Mesothelial cell of epicardium (in vitro differentiated cells): ENCODE measurements at regions not wholly inside any gene's neighbourhood (a gene's known extent, or its start where the extent isn't known, plus 50 kb on each side); places are given as distances from the start of the nearest gene placed in this dataset.

Experiments
- DNase-seq, 2 experiments: peaks; one replicate each; pipeline ENCODE4 v3.0.0; 2021; ENCODE audit warnings: low spot score in 2 of 2; ENCODE audit not compliant: unreplicated experiment in 2 of 2
- H3K27ac Mint-ChIP-seq: 2 replicates; pipeline ENCODE4 v1.8.0; 2021; ENCODE audit warnings: mixed read lengths
- H3K27me3 Mint-ChIP-seq: 2 replicates; pipeline ENCODE4 v1.8.0; 2021; ENCODE audit warnings: low read depth, mixed read lengths
- H3K36me3 Mint-ChIP-seq: 2 replicates; pipeline ENCODE4 v1.8.0; 2021; ENCODE audit warnings: mixed read lengths
- H3K4me1 Mint-ChIP-seq: 2 replicates; pipeline ENCODE4 v1.8.0; 2021; ENCODE audit warnings: mixed read lengths
- H3K4me3 Mint-ChIP-seq: 2 replicates; pipeline ENCODE4 v1.8.0; 2021; ENCODE audit warnings: mild to moderate bottlenecking, moderate library complexity, mixed read lengths
- H3K9me3 Mint-ChIP-seq: 2 replicates; pipeline ENCODE4 v1.8.0; 2021; ENCODE audit warnings: mixed read lengths
- CTCF ChIP-seq: fragments of 200-600 bp; sonication (generic); IDR thresholded peaks from one replicate; pipeline ENCODE4 v1.5.0; 2021; ENCODE audit warnings: antibody characterized with exemption; ENCODE audit not compliant: unreplicated experiment

GRCh38 chr22:49053578-49053977, 774.1 kb downstream of the BRD1 start:
- Mint-ChIP-seq H3K4me1 (no peaks in the 10 kb centered on the region), H3K27ac (no peak overlapping the region), H3K9me3 (no peaks in the 10 kb centered on the region), H3K36me3 (no peaks in the 10 kb centered on the region), H3K27me3 (peaks cover 43% of the 10 kb centered on the region), H3K4me3 (no peak overlapping the region)
- no peak for DNase-seq
- no peak for TF ChIP-seq CTCF

GRCh38 chr22:49052560-49052959, 775.1 kb downstream of the BRD1 start:
- Mint-ChIP-seq H3K27me3 (peaks cover 49% of the 10 kb centered on the region), H3K36me3 (no peaks in the 10 kb centered on the region), H3K27ac (no peak overlapping the region), H3K4me3 (peak overlapping the region; percentile 55), H3K4me1 (no peaks in the 10 kb centered on the region), H3K9me3 (no peaks in the 10 kb centered on the region)
- no peak for DNase-seq
- TF ChIP-seq CTCF = no peak

DNA sequence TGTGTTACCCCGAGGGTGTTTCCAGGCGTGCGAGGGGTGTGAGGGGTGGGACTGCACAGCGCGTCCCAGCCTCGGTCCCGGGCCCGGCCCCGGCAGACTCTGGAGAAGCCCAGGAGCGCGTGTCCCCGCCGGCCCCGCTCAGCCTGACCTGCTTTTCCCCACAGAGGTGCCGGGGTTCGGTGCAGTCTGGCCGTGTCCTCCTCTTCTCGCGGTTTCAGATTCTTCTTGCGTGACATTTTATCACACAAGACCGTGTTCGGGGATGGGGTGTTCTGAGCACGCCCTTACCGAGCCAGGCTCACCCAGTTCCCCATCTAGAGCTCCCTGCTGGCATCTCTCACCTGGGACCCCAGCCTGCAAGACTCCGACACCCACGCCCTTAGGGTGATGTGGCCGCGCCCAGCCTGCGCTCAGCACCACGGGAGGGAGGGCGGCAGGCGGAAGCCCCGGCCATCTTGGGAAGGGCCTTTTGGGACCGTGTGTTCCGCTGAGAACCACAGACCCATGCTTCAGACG, 775.6 kb downstream of the BRD1 start:
- Mint-ChIP-seq H3K4me1 (no peaks in the 10 kb centered on the region), H3K36me3 (no peaks in the 10 kb centered on the region), H3K27me3 (peaks cover 49% of the 10 kb centered on the region), H3K27ac (no peak overlapping the region), H3K9me3 (no peaks in the 10 kb centered on the region), H3K4me3 (peak overlapping the region; percentile 55)
- DNase-seq = no peak
- TF ChIP-seq CTCF = no peak

- no peaks in the 10 kb centered on the region for H3K4me1 Mint-ChIP-seq
- no peak for TF ChIP-seq CTCF
- H3K36me3 Mint-ChIP-seq = no peaks in the 10 kb centered on the region
- no peaks in the 10 kb centered on the region for H3K9me3 Mint-ChIP-seq
- DNase-seq = no peak
- H3K27ac Mint-ChIP-seq = no peak overlapping the region
- H3K4me3 Mint-ChIP-seq = no peak overlapping the region
- peaks cover 46% of the 10 kb centered on the region for H3K27me3 Mint-ChIP-seq
Observed at GRCh38 chr22:49051491-49052022, 776.1 kb downstream of the BRD1 start.

- H3K27ac Mint-ChIP-seq = no peak overlapping the region
- no peak for TF ChIP-seq CTCF
- peaks cover 52% of the 10 kb centered on the region for H3K27me3 Mint-ChIP-seq
- H3K36me3 Mint-ChIP-seq = no peaks in the 10 kb centered on the region
- no peak for DNase-seq
- H3K9me3 Mint-ChIP-seq = no peaks in the 10 kb centered on the region
- no peak overlapping the region for H3K4me3 Mint-ChIP-seq
- no peaks in the 10 kb centered on the region for H3K4me1 Mint-ChIP-seq
Observed at GRCh38 chr22:49049691-49050090, 778.0 kb downstream of the BRD1 start.

DNA sequence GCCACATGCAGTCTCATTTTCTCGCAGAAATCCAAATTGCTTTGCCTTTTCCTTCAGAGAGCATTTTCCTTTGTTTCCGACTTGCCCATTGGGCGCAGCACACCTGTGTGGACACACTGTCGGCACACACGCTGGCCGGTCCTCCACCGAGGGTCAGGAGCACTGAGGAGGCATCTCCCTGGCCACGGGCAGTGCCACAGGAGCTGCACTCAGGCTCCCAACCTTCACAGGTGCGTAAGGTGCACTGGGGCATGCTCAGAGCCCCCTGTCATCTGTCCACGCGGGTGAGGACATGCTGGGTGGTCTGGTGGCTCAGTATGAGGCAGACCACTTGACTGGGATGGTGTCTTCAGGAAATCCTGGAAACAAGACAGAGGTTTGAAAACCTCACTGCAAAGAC, 779.1 kb downstream of the BRD1 start:
- Mint-ChIP-seq H3K27me3 (peaks cover 55% of the 10 kb centered on the region), H3K9me3 (no peaks in the 10 kb centered on the region), H3K4me3 (no peak overlapping the region), H3K4me1 (no peaks in the 10 kb centered on the region), H3K27ac (no peak overlapping the region), H3K36me3 (no peaks in the 10 kb centered on the region)
- TF ChIP-seq CTCF = no peak
- DNase-seq = no peak
